IMR-90 (cell line): ENCODE measurements at regions not wholly inside any gene's neighbourhood (a gene's known extent, or its start where the extent isn't known, plus 50 kb on each side); places are given as distances from the start of the nearest gene placed in this dataset.

ENCODE experiments used
- ATAC-seq: fragments of 200-7000 bp; cut with Tn5 transposase; 2 replicates; pipeline ENCODE4 v1.9.1; 2020; ENCODE audit warnings: low read depth, mild to moderate bottlenecking, moderate library complexity
- BruUV-seq: library from RNA; stranded (reverse); fragments of 400-500 nt; replicated peaks from 2 replicates; lab custom pipeline; 2021; lab: Mats Ljungman, UMichigan
- CTCF ChIA-PET: fragments of 300-600 bp; formaldehyde crosslinking; extraction: SDS; loops from one replicate; lab custom pipeline; 2021; ENCODE audit warnings: antibody characterized with exemption; lab: Yijun Ruan, JAX
- POLR2A ChIA-PET: fragments of 300-600 bp; sonication (Branson Sonifier 250); formaldehyde crosslinking; loops from one replicate; lab custom pipeline; 2022; ENCODE audit warnings: antibody characterized with exemption; ENCODE audit not compliant: unreplicated experiment; lab: Charles Lee
- DNase-seq: peaks from one replicate; pipeline ENCODE4 v3.0.0; 2013
- H2AFZ ChIP-seq: replicated peaks from 2 replicates; pipeline ENCODE3; 2013; ENCODE audit warnings: low read length, mild to moderate bottlenecking; ENCODE audit not compliant: poor library complexity
- H2AK5ac ChIP-seq: 2 replicates; pipeline ENCODE4 v1.6.1; 2013; ENCODE audit warnings: low read depth, low read length, inconsistent platforms
- H2AK9ac ChIP-seq: replicated peaks from 2 replicates; pipeline ENCODE3; 2013; ENCODE audit warnings: mild to moderate bottlenecking, low read depth, low read length, moderate library complexity; ENCODE audit not compliant: poor library complexity
- H2BK120ac ChIP-seq: 2 replicates; pipeline ENCODE4 v1.6.1; 2013; ENCODE audit warnings: low read depth, low read length, inconsistent platforms
- H2BK15ac ChIP-seq: 3 replicates; pipeline ENCODE4 v1.6.1; 2013; ENCODE audit warnings: low read depth, low read length, inconsistent platforms
- H2BK20ac ChIP-seq: 2 replicates; pipeline ENCODE4 v1.6.1; 2013; ENCODE audit warnings: low read depth, mild to moderate bottlenecking, inconsistent platforms, low read length, moderate library complexity
- H2BK5ac ChIP-seq: 2 replicates; pipeline ENCODE4 v1.6.1; 2013; ENCODE audit warnings: mild to moderate bottlenecking, low read depth, low read length, inconsistent platforms; ENCODE audit not compliant: poor library complexity, severe bottlenecking
- H3K14ac ChIP-seq: replicated peaks from 2 replicates; pipeline ENCODE4 v1.6.1; 2013; ENCODE audit warnings: low read depth, low read length, inconsistent platforms
- H3K18ac ChIP-seq: 2 replicates; pipeline ENCODE4 v1.6.1; 2013; ENCODE audit warnings: low read depth, low read length, control low read depth
- H3K23ac ChIP-seq: 2 replicates; pipeline ENCODE4 v1.6.1; 2013; ENCODE audit warnings: low read depth, low read length, inconsistent platforms
- H3K27ac ChIP-seq: 2 replicates; pipeline ENCODE4 v1.5.1; 2013; ENCODE audit warnings: mild to moderate bottlenecking, control low read depth, low read length; ENCODE audit not compliant: insufficient read depth
- H3K27me3 ChIP-seq: 2 replicates; pipeline ENCODE4 v1.6.1; 2013; ENCODE audit warnings: low read length; ENCODE audit not compliant: control insufficient read depth, insufficient read depth
- H3K36me3 ChIP-seq: 2 replicates; pipeline ENCODE4 v1.6.1; 2013; ENCODE audit warnings: low read length, mixed read lengths; ENCODE audit not compliant: control insufficient read depth, insufficient read depth
- H3K4ac ChIP-seq: 2 replicates; pipeline ENCODE4 v1.6.1; 2013; ENCODE audit warnings: low read depth, low read length, inconsistent platforms
- H3K4me1 ChIP-seq: 2 replicates; pipeline ENCODE4 v1.6.1; 2013; ENCODE audit warnings: low read length, mixed read lengths; ENCODE audit not compliant: control insufficient read depth, insufficient read depth
- H3K4me2 ChIP-seq: 2 replicates; pipeline ENCODE4 v1.6.1; 2013; ENCODE audit warnings: low read depth, mild to moderate bottlenecking, control low read depth, low read length, moderate library complexity
- H3K4me3 ChIP-seq: 2 replicates; pipeline ENCODE4 v1.5.1; 2013; ENCODE audit warnings: low read depth, mild to moderate bottlenecking, control low read depth, low read length, moderate library complexity; ENCODE audit not compliant: insufficient read depth
- H3K56ac ChIP-seq: 2 replicates; pipeline ENCODE4 v1.6.1; 2013; ENCODE audit warnings: low read length, inconsistent platforms; ENCODE audit not compliant: insufficient read depth; ENCODE audit errors: extremely low read depth
- H3K79me1 ChIP-seq, 2 experiments: 2 replicates each; pipeline ENCODE4 v1.6.1; 2013; ENCODE audit warnings: low read length in 2 of 2, inconsistent platforms in 1 of 2, low read depth in 1 of 2
- H3K9ac ChIP-seq: 2 replicates; pipeline ENCODE4 v1.6.1; 2013; ENCODE audit warnings: low read depth, low read length, control low read depth
- H3K9me1 ChIP-seq: 2 replicates; pipeline ENCODE4 v1.6.1; 2013; ENCODE audit warnings: low read length, inconsistent platforms; ENCODE audit not compliant: insufficient read depth
- H3K9me3 ChIP-seq: 2 replicates; pipeline ENCODE4 v1.6.1; 2013; ENCODE audit warnings: low read length; ENCODE audit not compliant: control insufficient read depth, insufficient read depth
- H4K20me1 ChIP-seq: 2 replicates; pipeline ENCODE4 v1.6.1; 2013; ENCODE audit warnings: low read length, inconsistent platforms; ENCODE audit not compliant: insufficient read depth
- H4K5ac ChIP-seq: 2 replicates; pipeline ENCODE4 v1.6.1; 2013; ENCODE audit warnings: mild to moderate bottlenecking, low read depth, low read length, control low read depth
- H4K8ac ChIP-seq, 2 experiments: 2 replicates each; pipeline ENCODE4 v1.6.1; 2013; ENCODE audit warnings: low read depth in 2 of 2, low read length in 2 of 2, control low read depth in 1 of 2, inconsistent platforms in 1 of 2
- H4K91ac ChIP-seq: 2 replicates; pipeline ENCODE4 v1.6.1; 2013; ENCODE audit warnings: low read depth, low read length, inconsistent platforms; ENCODE audit not compliant: insufficient read depth
- BHLHE40 ChIP-seq: fragments of 150-350 bp; IDR thresholded peaks from 2 replicates; pipeline ENCODE4 v1.6.1; 2016; ENCODE audit warnings: mild to moderate bottlenecking, low read depth, low read length
- MAZ ChIP-seq: IDR thresholded peaks from 2 replicates; pipeline ENCODE4 v1.6.1; 2012; ENCODE audit warnings: low read depth, mild to moderate bottlenecking, low read length, improper control_type of control experiment, moderate library complexity, borderline replicate concordance
- MXI1 ChIP-seq: IDR thresholded peaks from 2 replicates; pipeline ENCODE4 v1.6.1; 2012; ENCODE audit warnings: low read depth, mild to moderate bottlenecking, low read length, moderate library complexity, borderline replicate concordance
- POLR2A ChIP-seq: IDR thresholded peaks from 2 replicates; pipeline ENCODE4 v1.6.1; 2012; ENCODE audit warnings: mild to moderate bottlenecking, low read depth, low read length
- RCOR1 ChIP-seq: IDR thresholded peaks from 2 replicates; pipeline ENCODE4 v1.6.1; 2012; ENCODE audit warnings: mild to moderate bottlenecking, low read length, improper control_type of control experiment; ENCODE audit not compliant: insufficient replicate concordance
- WGBS, 2 experiments: methylation state at CpG; one replicate each; pipeline versions ENCODE4 v1.1.5 to v1.1.7; 2013; ENCODE audit warnings: missing lambda C conversion rate in 2 of 2; ENCODE audit not compliant: insufficient read length in 1 of 2; ENCODE audit errors: extremely low coverage in 2 of 2; 5-methylcytosine and 5-hydroxymethylcytosine counted together
- dilution Hi-C: fragments of 300-500 bp; cut with HindIII; formaldehyde crosslinking; loops from one replicate; pipeline ENCODE4 v1.14.3; 2018; ENCODE audit warnings: low sequenced_read_pairs; ENCODE audit not compliant: unreplicated experiment
- in situ Hi-C: fragments of 300-500 bp; cut with MboI; formaldehyde crosslinking; loops from 3 replicates; pipeline ENCODE4 v1.14.3; 2019; ENCODE audit warnings: low sequenced_read_pairs, inconsistent platforms, mixed read lengths
- intact Hi-C: fragments of 100-400 bp; cut with micrococcal nuclease; formaldehyde crosslinking; loops from 2 replicates; pipeline ENCODE4 v1.10.0; 2022
- TF ChIP-seq, protein P1 (sequence below): fragments of 150-350 bp; IDR thresholded peaks from 2 replicates; pipeline ENCODE4 v1.6.1; 2016; ENCODE audit warnings: low read depth, mild to moderate bottlenecking, low read length, moderate library complexity, borderline replicate concordance
- TF ChIP-seq, protein P2 (sequence below): fragments of 150-350 bp; IDR thresholded peaks from 2 replicates; pipeline ENCODE4 v1.6.1; 2017; ENCODE audit warnings: mild to moderate bottlenecking, antibody characterized with exemption, low read length, low read depth

GRCh38 chr3:34285827-34286188 is 487.4 kb downstream of the PDCD6IP start:
- no peaks in the 10 kb centered on the region for H4K20me1 ChIP-seq
- WGBS, 2 experiments: no CpG with 5 or more reads among the region's 2 CpGs
- no peak overlapping the region for H4K8ac ChIP-seq
- H4K91ac ChIP-seq: no peak overlapping the region
- dilution Hi-C loops: no loop called here
- no peak overlapping the region for H3K27ac ChIP-seq
- H3K23ac ChIP-seq: no peak overlapping the region
- no peak overlapping the region for H3K9ac ChIP-seq
- H2AK5ac ChIP-seq: no peak overlapping the region
- POLR2A ChIA-PET: no interaction called here
- no peak overlapping the region for H3K4me2 ChIP-seq
- TF ChIP-seq, protein P1, sequence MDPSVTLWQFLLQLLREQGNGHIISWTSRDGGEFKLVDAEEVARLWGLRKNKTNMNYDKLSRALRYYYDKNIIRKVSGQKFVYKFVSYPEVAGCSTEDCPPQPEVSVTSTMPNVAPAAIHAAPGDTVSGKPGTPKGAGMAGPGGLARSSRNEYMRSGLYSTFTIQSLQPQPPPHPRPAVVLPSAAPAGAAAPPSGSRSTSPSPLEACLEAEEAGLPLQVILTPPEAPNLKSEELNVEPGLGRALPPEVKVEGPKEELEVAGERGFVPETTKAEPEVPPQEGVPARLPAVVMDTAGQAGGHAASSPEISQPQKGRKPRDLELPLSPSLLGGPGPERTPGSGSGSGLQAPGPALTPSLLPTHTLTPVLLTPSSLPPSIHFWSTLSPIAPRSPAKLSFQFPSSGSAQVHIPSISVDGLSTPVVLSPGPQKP: no peak
- TF ChIP-seq BHLHE40: no peak
- TF ChIP-seq, protein P2, sequence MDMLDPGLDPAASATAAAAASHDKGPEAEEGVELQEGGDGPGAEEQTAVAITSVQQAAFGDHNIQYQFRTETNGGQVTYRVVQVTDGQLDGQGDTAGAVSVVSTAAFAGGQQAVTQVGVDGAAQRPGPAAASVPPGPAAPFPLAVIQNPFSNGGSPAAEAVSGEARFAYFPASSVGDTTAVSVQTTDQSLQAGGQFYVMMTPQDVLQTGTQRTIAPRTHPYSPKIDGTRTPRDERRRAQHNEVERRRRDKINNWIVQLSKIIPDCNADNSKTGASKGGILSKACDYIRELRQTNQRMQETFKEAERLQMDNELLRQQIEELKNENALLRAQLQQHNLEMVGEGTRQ: no peak
- no peak for TF ChIP-seq RCOR1
- no peak for TF ChIP-seq POLR2A
- no peak for TF ChIP-seq MAZ
- TF ChIP-seq MXI1: no peak
- H3K4me3 ChIP-seq: no peak overlapping the region
- H2AFZ ChIP-seq: no peak overlapping the region
- H2BK20ac ChIP-seq: no peak overlapping the region
- no peak overlapping the region for H3K4ac ChIP-seq
- H3K4me1 ChIP-seq: no peaks in the 10 kb centered on the region
- CTCF ChIA-PET: no interaction called here
- H3K36me3 ChIP-seq: no peaks in the 10 kb centered on the region
- peaks cover 2% of the 10 kb centered on the region; the same call in 1 of the 2 replicates for H3K9me3 ChIP-seq
- no peaks in the 10 kb centered on the region for H3K9me1 ChIP-seq
- intact Hi-C loops: no loop called here
- H2BK120ac ChIP-seq: no peak overlapping the region
- no peak overlapping the region for H3K14ac ChIP-seq
- no peak for DNase-seq
- H2AK9ac ChIP-seq: no peak overlapping the region
- H4K5ac ChIP-seq: no peak overlapping the region
- H3K79me1 ChIP-seq: no peaks in the 10 kb centered on the region
- H3K18ac ChIP-seq: no peak overlapping the region
- BruUV-seq: no TSS peak
- no peak overlapping the region for H3K56ac ChIP-seq
- in situ Hi-C loops: no loop called here
- no peak overlapping the region for H2BK15ac ChIP-seq
- no peak for ATAC-seq
- H2BK5ac ChIP-seq: no peak overlapping the region
- no peaks in the 10 kb centered on the region for H3K27me3 ChIP-seq
